GM06990 (cell line): ENCODE measurements at regions not wholly inside any gene's neighbourhood (a gene's known extent, or its start where the extent isn't known, plus 50 kb on each side); places are given as distances from the start of the nearest gene placed in this dataset.

Experiments used
- DNase-seq: peaks from one replicate; pipeline ENCODE4 v3.0.0-alpha.2; 2011; ENCODE audit not compliant: insufficient read length; ENCODE audit errors: extremely low read depth
- H3K27me3 ChIP-seq: replicated peaks from 2 replicates; pipeline ENCODE4 v1.6.0; 2011; ENCODE audit warnings: low read length; ENCODE audit not compliant: control insufficient read depth, insufficient read depth
- H3K36me3 ChIP-seq: 2 replicates; pipeline ENCODE4 v1.5.1; 2011; ENCODE audit warnings: low read length; ENCODE audit not compliant: control insufficient read depth, insufficient read depth
- H3K4me3 ChIP-seq: replicated peaks from 2 replicates; pipeline ENCODE4 v1.5.1; 2011; ENCODE audit warnings: low read depth, mild to moderate bottlenecking, control low read depth, low read length
- TF ChIP-seq, protein P1 (sequence below): IDR thresholded peaks from 2 replicates; pipeline ENCODE4 v1.5.1; 2011; ENCODE audit warnings: low read length, control low read depth, mild to moderate bottlenecking, inconsistent platforms; ENCODE audit not compliant: insufficient read depth, poor library complexity, severe bottlenecking

DNA sequence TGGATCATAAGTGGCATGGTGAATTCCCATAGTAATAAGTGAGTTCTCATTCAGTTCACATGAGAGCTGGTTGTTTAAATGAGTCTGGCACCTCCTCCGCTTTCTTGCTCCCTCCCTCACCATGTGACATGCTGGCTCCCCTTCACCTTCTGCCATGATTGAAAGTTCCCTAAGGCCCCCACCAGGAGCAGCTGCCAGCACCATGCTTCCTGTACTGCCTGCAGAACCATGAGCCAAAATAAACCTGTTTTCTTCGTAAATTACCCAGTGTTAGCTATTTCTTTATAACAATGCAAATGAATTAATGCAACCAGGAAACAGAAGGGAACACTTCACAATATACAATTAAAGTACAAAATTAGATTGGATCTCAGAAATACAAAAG lies 257.0 kb downstream of the MREG start:
- no peaks in the 10 kb centered on the region for H3K27me3 ChIP-seq
- TF ChIP-seq, protein P1, sequence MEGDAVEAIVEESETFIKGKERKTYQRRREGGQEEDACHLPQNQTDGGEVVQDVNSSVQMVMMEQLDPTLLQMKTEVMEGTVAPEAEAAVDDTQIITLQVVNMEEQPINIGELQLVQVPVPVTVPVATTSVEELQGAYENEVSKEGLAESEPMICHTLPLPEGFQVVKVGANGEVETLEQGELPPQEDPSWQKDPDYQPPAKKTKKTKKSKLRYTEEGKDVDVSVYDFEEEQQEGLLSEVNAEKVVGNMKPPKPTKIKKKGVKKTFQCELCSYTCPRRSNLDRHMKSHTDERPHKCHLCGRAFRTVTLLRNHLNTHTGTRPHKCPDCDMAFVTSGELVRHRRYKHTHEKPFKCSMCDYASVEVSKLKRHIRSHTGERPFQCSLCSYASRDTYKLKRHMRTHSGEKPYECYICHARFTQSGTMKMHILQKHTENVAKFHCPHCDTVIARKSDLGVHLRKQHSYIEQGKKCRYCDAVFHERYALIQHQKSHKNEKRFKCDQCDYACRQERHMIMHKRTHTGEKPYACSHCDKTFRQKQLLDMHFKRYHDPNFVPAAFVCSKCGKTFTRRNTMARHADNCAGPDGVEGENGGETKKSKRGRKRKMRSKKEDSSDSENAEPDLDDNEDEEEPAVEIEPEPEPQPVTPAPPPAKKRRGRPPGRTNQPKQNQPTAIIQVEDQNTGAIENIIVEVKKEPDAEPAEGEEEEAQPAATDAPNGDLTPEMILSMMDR = no peak
- H3K36me3 ChIP-seq = no peaks in the 10 kb centered on the region
- no peak overlapping the region for H3K4me3 ChIP-seq
- DNase-seq = no peak

DNA sequence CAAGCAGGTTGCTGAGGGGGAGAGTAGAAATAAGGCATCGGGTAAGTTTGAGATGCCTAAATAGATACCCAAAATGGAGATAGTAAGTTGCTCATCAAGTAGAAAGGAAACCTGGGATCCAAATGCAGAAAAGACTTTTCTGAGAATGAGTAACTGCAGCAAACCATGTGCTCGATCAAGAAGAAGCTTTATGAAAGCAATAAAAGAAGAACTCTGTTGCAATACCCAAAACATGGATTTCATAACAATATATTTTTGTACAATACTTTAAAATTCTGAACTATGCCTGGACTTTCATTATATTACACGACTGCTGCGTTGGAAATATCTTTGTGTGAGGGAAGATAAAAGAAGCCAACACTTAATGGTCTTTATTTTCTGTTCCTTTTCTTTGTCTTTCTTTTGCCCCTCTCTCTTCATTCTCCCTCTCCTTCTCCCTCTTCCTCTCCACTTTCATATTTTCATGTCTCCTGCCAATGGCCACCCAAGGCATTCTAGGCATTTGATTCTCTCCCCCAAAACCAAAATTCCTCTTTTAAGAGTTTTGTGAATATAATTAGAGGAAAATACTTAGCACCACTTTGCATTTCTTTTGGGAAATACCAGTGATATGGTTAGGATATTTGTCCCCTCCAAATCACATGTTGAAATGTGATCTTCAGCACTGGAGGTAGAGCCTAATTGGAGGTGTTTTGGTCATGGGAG lies 257.6 kb downstream of the MREG start:
- no peak for DNase-seq

DNA sequence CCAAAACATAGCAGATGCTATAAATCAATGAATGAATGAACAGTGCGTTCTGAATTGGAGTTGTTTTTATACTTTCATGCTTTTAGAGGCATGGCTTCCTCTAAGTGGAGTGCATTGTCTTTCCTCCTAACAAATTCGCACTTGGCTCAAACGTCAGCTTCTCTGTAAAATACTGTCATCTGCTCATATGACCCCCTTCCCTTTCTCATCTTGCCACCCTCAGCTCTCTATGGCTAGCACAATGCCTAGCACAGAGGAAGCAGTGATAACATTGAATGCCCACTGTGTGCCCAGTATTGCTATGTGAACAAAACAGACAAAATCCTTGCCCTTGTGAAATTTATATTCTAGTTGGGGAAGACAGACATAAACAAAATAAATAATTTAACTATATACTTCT lies 258.8 kb downstream of the MREG start:
- no peaks in the 10 kb centered on the region for H3K27me3 ChIP-seq
- no peaks in the 10 kb centered on the region for H3K36me3 ChIP-seq
- H3K4me3 ChIP-seq = no peak overlapping the region
- no peak for DNase-seq
- TF ChIP-seq, protein P1 = no peak

More for the DNA sequence above, 257.6 kb downstream of the MREG start:
- Histone ChIP-seq H3K4me3 (no peak overlapping the region), H3K27me3 (no peaks in the 10 kb centered on the region), H3K36me3 (no peaks in the 10 kb centered on the region)
- TF ChIP-seq, protein P1 = no peak

DNA sequence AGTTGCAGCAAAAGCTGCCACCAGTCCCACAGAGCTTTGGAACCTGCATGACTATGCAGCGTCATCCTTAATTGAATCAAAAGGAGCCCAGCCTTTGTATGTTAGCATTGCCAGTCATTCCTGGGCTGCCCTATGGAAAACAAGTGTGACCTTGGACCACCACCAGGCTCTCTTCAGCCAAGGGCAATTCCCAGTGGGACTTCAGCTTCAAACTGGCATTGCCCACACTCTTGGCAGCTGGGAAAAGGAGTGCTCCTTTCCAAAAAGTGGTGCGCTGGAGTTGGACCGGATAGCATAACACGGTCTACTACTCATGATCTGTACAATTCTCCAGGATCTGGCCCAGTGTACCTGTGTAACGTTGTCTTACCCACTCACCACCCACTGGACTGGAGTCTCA lies 259.5 kb downstream of the MREG start:
- TF ChIP-seq, protein P1 = no peak

DNA sequence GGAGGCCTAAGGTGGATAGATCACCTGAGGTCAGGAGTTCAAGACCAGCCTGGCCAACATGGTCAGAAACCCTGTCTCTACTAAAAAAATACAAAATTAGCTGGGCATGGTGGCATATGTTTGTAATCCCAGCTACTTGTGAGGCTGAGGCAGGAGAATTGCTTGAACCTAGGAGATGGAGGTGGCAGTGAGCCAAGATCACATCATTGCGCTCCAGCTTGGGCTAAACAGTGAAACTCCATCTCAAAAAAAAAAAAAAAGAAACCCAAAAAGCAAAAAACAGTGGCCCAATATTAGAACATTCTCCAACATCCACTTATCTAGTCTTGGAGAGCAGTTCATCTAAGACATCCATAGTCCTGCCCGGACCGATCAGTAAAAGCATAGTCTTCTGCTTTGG lies 260.4 kb downstream of the MREG start:
- no peak for DNase-seq
- H3K36me3 ChIP-seq = no peaks in the 10 kb centered on the region
- TF ChIP-seq, protein P1 = no peak
- 0 out of 2 replicates have a peak, but pooled peaks cover 1% of the 10 kb centered on the region for H3K27me3 ChIP-seq
- H3K4me3 ChIP-seq = no peak overlapping the region

More for the DNA sequence above, 259.5 kb downstream of the MREG start:
- H3K4me3 ChIP-seq = no peak overlapping the region
- DNase-seq = no peak
- H3K36me3 ChIP-seq = no peaks in the 10 kb centered on the region
- 0 out of 2 replicates have a peak, but pooled peaks cover 1% of the 10 kb centered on the region for H3K27me3 ChIP-seq
